Esophagus squamous epithelium (tissue), 5 donors: ENCODE measurements at regions not wholly inside any gene's neighbourhood (a gene's known extent, or its start where the extent isn't known, plus 50 kb on each side); places are given as distances from the start of the nearest gene placed in this dataset.

ENCODE experiments used
- DNase-seq: peaks from one replicate; lab custom pipeline; 2025; lab: John Stamatoyannopoulos, UW
- H3K27ac ChIP-seq, 4 donors: fragments of 200-600 bp; sonication (generic); one replicate each; pipeline ENCODE4 v1.5.1; 2016 to 2019; ENCODE audit warnings: mild to moderate bottlenecking in 1 of 4
- H3K27me3 ChIP-seq, 4 donors: fragments of 200-600 bp; sonication (generic); 1 replicate in 3 of 4; 2 replicates in 1 of 4; pipeline versions ENCODE4 v1.5.1 to v1.6.0; 2017 to 2021; ENCODE audit warnings: antibody characterized with exemption in 1 of 4
- H3K36me3 ChIP-seq, 3 donors: fragments of 200-600 bp; sonication (generic); one replicate each; pipeline ENCODE4 v1.5.1; 2016 to 2019
- H3K4me1 ChIP-seq, 3 donors: fragments of 200-600 bp; sonication (generic); one replicate each; pipeline ENCODE4 v1.5.1; 2017 to 2019
- H3K4me3 ChIP-seq, 4 donors: fragments of 200-600 bp; sonication (generic); 1 replicate in 3 of 4; 2 replicates in 1 of 4; pipeline ENCODE4 v1.5.1; 2016 to 2019; ENCODE audit warnings: mild to moderate bottlenecking in 2 of 4, moderate library complexity in 1 of 4
- H3K9me3 ChIP-seq, 3 donors: fragments of 200-600 bp; sonication (generic); one replicate each; pipeline ENCODE4 v1.5.1; 2016 to 2019
- CTCF ChIP-seq, 6 experiments: fragments of 450-650 bp in 4 of 6; fragments of 200-600 bp in 2 of 6; sonication (generic) in 2 of 6; IDR thresholded peaks; one replicate each; pipeline ENCODE4 v1.5.1; 2016 to 2019; ENCODE audit warnings: antibody characterized with exemption in 6 of 6, mild to moderate bottlenecking in 4 of 6, moderate library complexity in 4 of 6
- POLR2A ChIP-seq, 4 donors: fragments of 450-650 bp; IDR thresholded peaks; one replicate each; pipeline ENCODE4 v1.6.1; 2017; ENCODE audit warnings: antibody characterized with exemption in 4 of 4, mild to moderate bottlenecking in 4 of 4, moderate library complexity in 3 of 4
- WGBS, 2 donors: methylation state at CpG; one replicate each; pipeline ENCODE4 v1.1.5; 2018; 5-methylcytosine and 5-hydroxymethylcytosine counted together
- intact Hi-C: fragments of 100-400 bp; cut with DNase I; formaldehyde crosslinking; loops from one replicate; pipeline ENCODE4 v1.15.0; 2022
- small RNA-seq, 4 donors: library from RNA; depleted of rRNA; stranded (forward); fragments of <200 nt; gene quantifications; one replicate each; pipeline ENCODE3, GENCODE V24; 2016
- donor health status: DM: yes; HTN: yes; CAD: no.

GRCh38 chr4:110260299-110260698 lies 61.9 kb upstream of the ELOVL6 start:
- no peak overlapping the region for H3K27ac ChIP-seq
- H3K27me3 ChIP-seq, result no peaks in the 10 kb centered on the region
- no peak for DNase-seq
- no peaks in the 10 kb centered on the region for H3K4me1 ChIP-seq
- no peaks in the 10 kb centered on the region for H3K9me3 ChIP-seq
- intact Hi-C loops, result no loop called here
- TF ChIP-seq CTCF (IDR thresholded peaks at IDR 0.05), result no peak
- TF ChIP-seq POLR2A (IDR thresholded peaks at IDR 0.05), result no peak
- WGBS, 2 donors, result 79% methylated on average over 4 of the region's 4 CpGs
- H3K36me3 ChIP-seq, result no peaks in the 10 kb centered on the region
- H3K4me3 ChIP-seq, result no peak overlapping the region

- Histone ChIP-seq H3K36me3 (no peaks in the 10 kb centered on the region), H3K27me3 (no peaks in the 10 kb centered on the region), H3K27ac (no peak overlapping the region), H3K4me3 (no peak overlapping the region), H3K9me3 (no peaks in the 10 kb centered on the region), H3K4me1 (no peaks in the 10 kb centered on the region)
- TF ChIP-seq CTCF (IDR thresholded peaks at IDR 0.05), result no peak
- TF ChIP-seq POLR2A (IDR thresholded peaks at IDR 0.05), result no peak
- intact Hi-C loops, result no loop called here
- WGBS, 2 donors, result 44 to 55% methylated on average over 5 of the region's 5 CpGs
- DNase-seq, result no peak
Measured at GRCh38 chr4:110250023-110250387, 51.6 kb upstream of the ELOVL6 start.

GRCh38 chr4:110248831-110249253 lies 50.4 kb upstream of the ELOVL6 start:
- Histone ChIP-seq H3K27ac (no peak overlapping the region), H3K4me1 (no peaks in the 10 kb centered on the region), H3K27me3 (no peaks in the 10 kb centered on the region), H3K4me3 (no peak overlapping the region), H3K36me3 (no peaks in the 10 kb centered on the region), H3K9me3 (no peaks in the 10 kb centered on the region)
- intact Hi-C loops, result no loop called here
- TF ChIP-seq CTCF (IDR thresholded peaks at IDR 0.05) (no peak), POLR2A (IDR thresholded peaks at IDR 0.05) (no peak)
- WGBS, 2 donors, result 69 to 70% methylated on average over 5 of the region's 5 CpGs
- no peak for DNase-seq

Small RNA genes lying in the stretch of these regions (small RNA-seq; reads per million reads assigned to genes)
- gene AC108145.1, result 0 reads per million in 4 donors
- 0 reads per million in 4 donors for gene HSBP1P2
- gene RNU6-205P, result 0 reads per million in 4 donors
